ENCODE measurements at regions not wholly inside any gene's neighbourhood (a gene's known extent, or its start where the extent isn't known, plus 50 kb on each side); places are given as distances from the start of the nearest gene placed in this dataset.

GRCh38 chr18:54692463-54692862 is 101.4 kb downstream of the DYNAP start:
- TF ChIP-seq EP300 (IDR thresholded peaks at IDR 0.05) (no peak), POLR2A (IDR thresholded peaks at IDR 0.05) (no peak)

All from tibial nerve (tissue), 3 donors.